B cell (primary cell): ENCODE measurements at regions not wholly inside any gene's neighbourhood (a gene's known extent, or its start where the extent isn't known, plus 50 kb on each side); places are given as distances from the start of the nearest gene placed in this dataset.

Source experiments
- ATAC-seq: fragments of 200-7000 bp; cut with Tn5 transposase; one replicate; pipeline ENCODE4 v1.10.0; 2021; ENCODE audit warnings: low read depth, mild to moderate bottlenecking, moderate number of reproducible peaks, moderate library complexity
- CTCF ChIA-PET: fragments of 350-600 bp; sonication (Branson Sonifier 250); formaldehyde crosslinking; loops from one replicate; lab custom pipeline; 2021; ENCODE audit warnings: antibody characterized with exemption, inconsistent platforms; lab: Charles Lee
- POLR2A ChIA-PET: fragments of 350-600 bp; sonication (Branson Sonifier 250); formaldehyde crosslinking; loops from one replicate; lab custom pipeline; 2021; ENCODE audit warnings: antibody characterized with exemption; lab: Charles Lee
- DNase-seq: peaks from one replicate; pipeline ENCODE4 v3.0.0; 2013
- H2AFZ ChIP-seq: 2 replicates; pipeline ENCODE4 v1.6.1; 2012; ENCODE audit warnings: mild to moderate bottlenecking, low read depth, low read length; ENCODE audit not compliant: insufficient read depth, poor library complexity, severe bottlenecking
- H3K27ac ChIP-seq, 2 donors: 1 replicate in 1 of 2; 2 replicates in 1 of 2; pipeline ENCODE4 v1.5.1; 2012 to 2013; ENCODE audit warnings: low read length in 2 of 2, mild to moderate bottlenecking in 2 of 2, moderate library complexity in 1 of 2
- H3K27me3 ChIP-seq, 4 experiments: fragments of 200-600 bp in 1 of 4; sonication (generic) in 1 of 4; replicated peaks in 1 of 4; 1 replicate in 2 of 4; 2 replicates in 2 of 4; pipeline versions ENCODE4 v1.6.1 to v1.7.0; 2013 to 2016; ENCODE audit warnings: low read length in 3 of 4, mild to moderate bottlenecking in 2 of 4, mixed read lengths in 1 of 4, moderate library complexity in 1 of 4; ENCODE audit not compliant: insufficient read depth in 4 of 4, control insufficient read depth in 3 of 4; ENCODE audit errors: control extremely low read depth in 1 of 4
- H3K36me3 ChIP-seq, 2 experiments: replicated peaks in 1 of 2; 1 replicate in 1 of 2; 2 replicates in 1 of 2; pipeline versions ENCODE4 v1.6.1 to v1.7.1; 2013; ENCODE audit warnings: low read length in 1 of 2; ENCODE audit not compliant: insufficient read depth in 2 of 2, control insufficient read depth in 1 of 2; ENCODE audit errors: control extremely low read depth in 1 of 2, extremely low read depth in 1 of 2
- H3K4me1 ChIP-seq, 2 donors: fragments of 200-600 bp in 1 of 2; sonication (generic) in 1 of 2; 1 replicate in 1 of 2; 2 replicates in 1 of 2; pipeline versions ENCODE4 v1.5.1 to v1.6.1; 2013 to 2017; ENCODE audit warnings: low read length in 2 of 2; ENCODE audit not compliant: control insufficient read depth in 2 of 2, insufficient read depth in 2 of 2
- H3K4me2 ChIP-seq: replicated peaks from 2 replicates; pipeline ENCODE3; 2012; ENCODE audit warnings: mild to moderate bottlenecking, low read depth, low read length; ENCODE audit not compliant: poor library complexity, severe bottlenecking
- H3K4me3 ChIP-seq, 5 experiments: fragments of 200-600 bp in 1 of 5; sonication (generic) in 1 of 5; 1 replicate in 3 of 5; 2 replicates in 2 of 5; pipeline versions ENCODE4 v1.5.1 to v1.7.0; 2011 to 2016; ENCODE audit warnings: low read length in 4 of 5, mild to moderate bottlenecking in 4 of 5, low read depth in 2 of 5, control low read depth in 1 of 5, moderate library complexity in 1 of 5; ENCODE audit not compliant: insufficient read depth in 1 of 5; ENCODE audit errors: control extremely low read depth in 1 of 5, extremely low read depth in 1 of 5
- H3K79me2 ChIP-seq: fragments of 200-600 bp; sonication (generic); one replicate; pipeline ENCODE4 v1.6.0; 2016; ENCODE audit warnings: low read length; ENCODE audit not compliant: control insufficient read depth, insufficient read depth
- H3K9ac ChIP-seq: fragments of 200-600 bp; sonication (generic); 2 replicates; pipeline ENCODE4 v1.6.1; 2017; ENCODE audit warnings: mild to moderate bottlenecking, low read length, moderate library complexity
- H3K9me3 ChIP-seq, 3 donors: one replicate each; pipeline versions ENCODE4 v1.6.1 to v1.7.1; 2013; ENCODE audit warnings: low read length in 2 of 3; ENCODE audit not compliant: control insufficient read depth in 2 of 3, insufficient read depth in 1 of 3; ENCODE audit errors: control extremely low read depth in 1 of 3
- H4K20me1 ChIP-seq: 2 replicates; pipeline ENCODE4 v1.6.0; 2012; ENCODE audit warnings: mild to moderate bottlenecking, low read length; ENCODE audit not compliant: insufficient read depth, control insufficient read depth, poor library complexity, severe bottlenecking
- H3K27ac Mint-ChIP-seq: one replicate; pipeline ENCODE4 v1.8.0; 2021; ENCODE audit warnings: mixed read lengths
- H3K27me3 Mint-ChIP-seq: one replicate; pipeline ENCODE4 v1.8.0; 2021; ENCODE audit warnings: mixed read lengths
- H3K4me1 Mint-ChIP-seq: one replicate; pipeline ENCODE4 v1.8.0; 2021; ENCODE audit warnings: mixed read lengths
- H3K4me3 Mint-ChIP-seq: one replicate; pipeline ENCODE4 v1.8.0; 2021; ENCODE audit warnings: mixed read lengths
- H3K9me3 Mint-ChIP-seq: one replicate; pipeline ENCODE4 v1.8.0; 2022; ENCODE audit warnings: mixed read lengths; ENCODE audit not compliant: insufficient read depth
- CTCF ChIP-seq: fragments of 200-600 bp; IDR thresholded peaks from one replicate; pipeline ENCODE4 v1.8.0; 2022; ENCODE audit warnings: antibody characterized with exemption, mild to moderate bottlenecking
- EZH2 ChIP-seq: IDR thresholded peaks from 2 replicates; pipeline ENCODE4 v1.6.1; 2012; ENCODE audit warnings: borderline replicate concordance, low read depth, mild to moderate bottlenecking, moderate library complexity, low read length; ENCODE audit not compliant: insufficient read depth, poor library complexity, severe bottlenecking
- WGBS: methylation state at CpG from one replicate; pipeline ENCODE4 v1.1.5; 2013; ENCODE audit warnings: missing lambda C conversion rate; ENCODE audit not compliant: insufficient coverage; 5-methylcytosine and 5-hydroxymethylcytosine counted together
- intact Hi-C: fragments of 100-400 bp; cut with micrococcal nuclease; formaldehyde crosslinking; loops from one replicate; pipeline ENCODE4 v1.10.0; 2022

GRCh38 chr2:7906431-7906830, 775.4 kb upstream of the ID2 start:
- Mint-ChIP-seq H3K4me1 (no peaks in the 10 kb centered on the region), H3K27me3 (peaks cover 12% of the 10 kb centered on the region), H3K27ac (no peak overlapping the region), H3K9me3 (no peaks in the 10 kb centered on the region), H3K4me3 (no peak overlapping the region)
- Histone ChIP-seq H3K27me3 (peaks cover 0 to 2% (median 0%) of the 10 kb centered on the region in 4 experiments), H3K27ac (no peak overlapping the region), H3K4me2 (no peak overlapping the region), H3K9ac (no peak overlapping the region), H3K4me3 (no peak overlapping the region), H3K36me3 (no peaks in the 10 kb centered on the region), H3K4me1 (no peaks in the 10 kb centered on the region), H3K79me2 (no peaks in the 10 kb centered on the region), H3K9me3 (peaks cover 0 to 2% (median 0%) of the 10 kb centered on the region in 3 donors), H2AFZ (no peak overlapping the region), H4K20me1 (no peaks in the 10 kb centered on the region)
- TF ChIP-seq CTCF (no peak), EZH2 (no peak)
- DNase-seq: no peak
- 73% methylated on average over 4 of the region's 6 CpGs for WGBS
- intact Hi-C loops: no loop called here
- ChIA-PET CTCF (no interaction called here), POLR2A (no interaction called here)
- ATAC-seq: no peak

- Histone ChIP-seq H3K4me1 (no peaks in the 10 kb centered on the region), H3K36me3 (no peaks in the 10 kb centered on the region), H3K27ac (no peak overlapping the region), H3K4me3 (no peak overlapping the region), H3K9ac (no peak overlapping the region), H2AFZ (no peak overlapping the region), H3K9me3 (peaks cover 0 to 2% (median 0%) of the 10 kb centered on the region in 3 donors), H3K4me2 (no peak overlapping the region), H4K20me1 (no peaks in the 10 kb centered on the region), H3K27me3 (no peaks in the 10 kb centered on the region), H3K79me2 (no peaks in the 10 kb centered on the region)
- H3K4me1 Mint-ChIP-seq: no peaks in the 10 kb centered on the region
- ATAC-seq: no peak
- TF ChIP-seq CTCF (no peak), EZH2 (no peak)
- ChIA-PET POLR2A (no interaction called here), CTCF (no interaction called here)
- no peaks in the 10 kb centered on the region for H3K9me3 Mint-ChIP-seq
- intact Hi-C loops: no loop called here
- peaks cover 10% of the 10 kb centered on the region for H3K27me3 Mint-ChIP-seq
- no peak for DNase-seq
- H3K27ac Mint-ChIP-seq: no peak overlapping the region
- WGBS: 96% methylated on average over 11 of the region's 11 CpGs
- H3K4me3 Mint-ChIP-seq: no peak overlapping the region
Observed at GRCh38 chr2:7907041-7907440, 774.8 kb upstream of the ID2 start.
